Glutamatergic neuron (in vitro differentiated cells): ENCODE measurements at regions not wholly inside any gene's neighbourhood (a gene's known extent, or its start where the extent isn't known, plus 50 kb on each side); places are given as distances from the start of the nearest gene placed in this dataset.

Experiments
- DNase-seq: peaks from one replicate; pipeline ENCODE4 v3.0.0; 2022
- H3K27ac Mint-ChIP-seq: one replicate; pipeline ENCODE4 v1.8.0; 2020; ENCODE audit warnings: mild to moderate bottlenecking, mixed read lengths, inconsistent platforms; ENCODE audit not compliant: unreplicated experiment
- H3K27me3 Mint-ChIP-seq: one replicate; pipeline ENCODE4 v1.8.0; 2020; ENCODE audit warnings: mild to moderate bottlenecking, moderate library complexity, mixed read lengths, inconsistent platforms; ENCODE audit not compliant: unreplicated experiment
- H3K36me3 Mint-ChIP-seq: one replicate; pipeline ENCODE4 v1.8.0; 2020; ENCODE audit warnings: mild to moderate bottlenecking, mixed read lengths, inconsistent platforms; ENCODE audit not compliant: unreplicated experiment
- H3K4me1 Mint-ChIP-seq: one replicate; pipeline ENCODE4 v1.8.0; 2020; ENCODE audit warnings: mild to moderate bottlenecking, low read depth, mixed read lengths, inconsistent platforms; ENCODE audit not compliant: unreplicated experiment
- H3K4me3 Mint-ChIP-seq: one replicate; pipeline ENCODE4 v1.8.0; 2020; ENCODE audit warnings: mild to moderate bottlenecking, mixed read lengths, inconsistent platforms; ENCODE audit not compliant: unreplicated experiment
- H3K9me3 Mint-ChIP-seq: one replicate; pipeline ENCODE4 v1.8.0; 2020; ENCODE audit warnings: mild to moderate bottlenecking, moderate library complexity, mixed read lengths, inconsistent platforms; ENCODE audit not compliant: unreplicated experiment
- TF ChIP-seq, protein P1 (sequence below): fragments of 200-600 bp; sonication (generic); IDR thresholded peaks from one replicate; pipeline ENCODE4 v1.5.0; 2021; ENCODE audit not compliant: partially characterized antibody, unreplicated experiment

DNA sequence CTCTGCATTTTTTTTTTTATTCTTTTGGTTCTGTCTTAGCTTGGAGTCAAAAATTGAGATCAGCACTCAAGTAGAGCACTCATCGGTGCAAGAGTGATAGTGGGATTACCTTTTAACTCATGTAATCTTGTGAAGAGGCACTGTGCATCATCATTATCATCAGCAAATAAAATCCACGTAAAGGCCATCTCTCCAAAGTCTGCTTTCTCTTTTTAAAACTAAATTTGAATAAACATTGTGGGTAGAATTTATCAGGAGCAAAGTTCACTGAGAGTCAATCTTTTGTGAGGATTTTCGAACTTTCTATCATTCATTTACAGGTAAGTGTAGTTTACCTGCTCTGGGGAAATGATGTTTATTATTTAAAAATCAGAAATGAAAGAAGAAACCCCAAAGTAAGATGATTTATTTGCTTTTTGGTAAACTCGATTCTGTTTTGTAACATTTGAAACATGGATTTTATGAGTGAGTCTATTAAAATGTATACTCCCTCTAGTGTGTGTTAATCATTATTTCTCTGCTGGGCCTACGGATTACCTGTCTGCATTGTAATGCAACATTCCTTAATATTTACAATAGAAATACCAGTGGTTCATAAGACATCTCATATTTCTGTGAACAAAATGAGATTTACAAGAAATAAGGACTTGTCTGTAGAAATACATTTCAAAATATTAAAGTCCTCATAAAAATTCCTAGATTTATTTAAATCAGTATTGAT, 327.7 kb upstream of the NAALADL2 start:
- Mint-ChIP-seq H3K27ac (no peak overlapping the region), H3K27me3 (no peaks in the 10 kb centered on the region), H3K36me3 (no peaks in the 10 kb centered on the region), H3K4me1 (no peaks in the 10 kb centered on the region), H3K4me3 (no peak overlapping the region), H3K9me3 (no peaks in the 10 kb centered on the region)
- no peak for DNase-seq
- TF ChIP-seq, protein P1, sequence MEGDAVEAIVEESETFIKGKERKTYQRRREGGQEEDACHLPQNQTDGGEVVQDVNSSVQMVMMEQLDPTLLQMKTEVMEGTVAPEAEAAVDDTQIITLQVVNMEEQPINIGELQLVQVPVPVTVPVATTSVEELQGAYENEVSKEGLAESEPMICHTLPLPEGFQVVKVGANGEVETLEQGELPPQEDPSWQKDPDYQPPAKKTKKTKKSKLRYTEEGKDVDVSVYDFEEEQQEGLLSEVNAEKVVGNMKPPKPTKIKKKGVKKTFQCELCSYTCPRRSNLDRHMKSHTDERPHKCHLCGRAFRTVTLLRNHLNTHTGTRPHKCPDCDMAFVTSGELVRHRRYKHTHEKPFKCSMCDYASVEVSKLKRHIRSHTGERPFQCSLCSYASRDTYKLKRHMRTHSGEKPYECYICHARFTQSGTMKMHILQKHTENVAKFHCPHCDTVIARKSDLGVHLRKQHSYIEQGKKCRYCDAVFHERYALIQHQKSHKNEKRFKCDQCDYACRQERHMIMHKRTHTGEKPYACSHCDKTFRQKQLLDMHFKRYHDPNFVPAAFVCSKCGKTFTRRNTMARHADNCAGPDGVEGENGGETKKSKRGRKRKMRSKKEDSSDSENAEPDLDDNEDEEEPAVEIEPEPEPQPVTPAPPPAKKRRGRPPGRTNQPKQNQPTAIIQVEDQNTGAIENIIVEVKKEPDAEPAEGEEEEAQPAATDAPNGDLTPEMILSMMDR: no peak

DNA sequence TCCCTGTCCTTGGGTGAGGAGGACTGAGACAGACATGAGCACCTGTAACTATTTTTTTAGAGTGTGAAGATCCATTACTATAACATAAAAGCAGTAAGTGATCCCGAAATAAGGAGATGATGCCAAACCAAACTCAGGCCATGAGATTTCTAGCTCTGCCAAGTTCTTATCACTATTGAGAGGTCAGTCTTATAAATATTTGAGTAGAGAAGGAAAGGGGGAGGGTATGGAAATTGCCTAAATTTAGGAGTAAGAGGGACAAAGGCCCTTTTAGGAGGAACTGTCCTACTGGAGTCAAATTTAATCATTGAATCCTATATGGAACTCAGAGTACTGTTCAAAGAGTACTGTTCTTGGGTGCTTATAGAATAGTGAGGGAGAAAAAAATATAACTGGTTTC, 326.9 kb upstream of the NAALADL2 start:
- TF ChIP-seq, protein P1: no peak
- Mint-ChIP-seq H3K4me1 (no peaks in the 10 kb centered on the region), H3K27me3 (no peaks in the 10 kb centered on the region), H3K36me3 (no peaks in the 10 kb centered on the region), H3K4me3 (no peak overlapping the region), H3K27ac (no peak overlapping the region), H3K9me3 (no peaks in the 10 kb centered on the region)
- no peak for DNase-seq

DNA sequence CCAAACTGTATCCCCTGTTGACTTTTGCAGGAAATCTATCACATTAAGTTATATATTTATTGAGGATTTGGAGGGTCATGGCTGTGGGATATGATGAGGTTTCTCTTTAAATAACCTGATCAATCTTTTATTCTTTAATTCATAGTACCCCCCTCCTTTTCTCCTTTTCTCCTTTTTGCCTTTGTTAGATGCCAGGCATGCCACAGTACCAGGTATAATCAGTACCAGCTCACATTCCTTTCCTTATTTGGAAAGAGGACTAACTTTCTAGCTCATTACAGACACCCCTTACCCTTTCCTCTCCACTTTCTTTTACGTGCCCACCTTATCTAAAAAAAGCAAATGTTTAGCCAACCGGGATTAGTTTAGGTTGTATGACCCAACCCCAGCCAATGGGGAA, 326.4 kb upstream of the NAALADL2 start:
- DNase-seq: no peak
- Mint-ChIP-seq H3K27me3 (no peaks in the 10 kb centered on the region), H3K9me3 (no peaks in the 10 kb centered on the region), H3K36me3 (no peaks in the 10 kb centered on the region), H3K27ac (no peak overlapping the region), H3K4me1 (no peaks in the 10 kb centered on the region), H3K4me3 (no peak overlapping the region)
- TF ChIP-seq, protein P1: no peak

DNA sequence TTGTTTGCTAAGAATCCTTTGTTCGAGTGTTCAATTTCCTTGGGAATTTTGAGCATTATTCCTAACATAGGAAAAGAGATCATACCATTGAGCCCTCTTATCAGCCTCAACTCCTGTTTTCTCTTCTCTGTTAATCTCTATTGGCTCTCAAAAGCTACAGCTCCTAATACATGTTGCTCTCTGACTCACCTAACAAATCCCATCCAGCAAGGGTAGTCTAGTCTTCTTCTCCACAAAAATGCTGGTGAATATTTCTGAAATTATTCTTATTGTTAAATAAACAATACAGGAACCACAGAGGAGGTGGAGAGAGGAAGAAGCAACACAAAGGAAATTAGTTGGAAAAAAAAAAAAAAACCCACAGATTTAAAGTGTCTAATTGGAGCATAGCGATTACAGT, 325.8 kb upstream of the NAALADL2 start:
- no peaks in the 10 kb centered on the region for H3K9me3 Mint-ChIP-seq
- TF ChIP-seq, protein P1: no peak
- no peaks in the 10 kb centered on the region for H3K36me3 Mint-ChIP-seq
- H3K27me3 Mint-ChIP-seq: no peaks in the 10 kb centered on the region
- H3K4me3 Mint-ChIP-seq: no peak overlapping the region
- no peak overlapping the region for H3K27ac Mint-ChIP-seq
- H3K4me1 Mint-ChIP-seq: no peaks in the 10 kb centered on the region
- no peak for DNase-seq

DNA sequence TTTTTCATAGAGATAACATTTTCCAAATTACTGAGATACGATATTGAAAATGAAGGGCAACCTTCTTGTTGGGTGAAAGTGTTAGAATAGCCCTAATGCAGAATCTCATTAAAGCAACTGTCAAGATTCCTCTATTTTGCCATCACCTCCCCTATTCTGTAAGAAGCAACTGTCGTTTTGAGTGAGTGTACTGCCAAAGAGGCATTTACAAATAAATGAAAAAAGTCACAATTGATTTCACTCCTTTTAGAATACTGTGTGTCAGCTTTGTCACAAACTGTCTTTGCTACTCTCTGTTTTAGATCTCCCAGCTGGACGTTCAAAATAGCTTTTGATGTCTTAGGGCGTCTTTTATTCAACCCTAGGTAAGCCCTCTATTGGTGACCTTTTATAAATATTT, 322.8 kb upstream of the NAALADL2 start:
- DNase-seq: no peak
- Mint-ChIP-seq H3K27ac (no peak overlapping the region), H3K9me3 (no peaks in the 10 kb centered on the region), H3K4me1 (peaks cover 7% of the 10 kb centered on the region), H3K4me3 (no peak overlapping the region), H3K36me3 (no peaks in the 10 kb centered on the region), H3K27me3 (no peaks in the 10 kb centered on the region)
- TF ChIP-seq, protein P1: no peak
